K562 (cell line): ENCODE measurements at regions not wholly inside any gene's neighbourhood (a gene's known extent, or its start where the extent isn't known, plus 50 kb on each side); places are given as distances from the start of the nearest gene placed in this dataset.
A peak's percentile ranks its signal among the peaks of the same experiment; 100 is the strongest.

Experiments
- ATAC-seq: fragments of 200-7000 bp; cut with Tn5 transposase; 3 replicates; pipeline ENCODE4 v1.9.1; 2020; ENCODE audit warnings: moderate library complexity
- BruUV-seq: library from RNA; stranded (reverse); fragments of 400-500 nt; replicated peaks from 2 replicates; lab custom pipeline; 2021; lab: Mats Ljungman, UMichigan
- CTCF ChIA-PET: fragments of 300-600 bp; formaldehyde crosslinking; extraction: SDS; loops from one replicate; lab custom pipeline; 2021; ENCODE audit warnings: low intra/inter-chr PET ratio; lab: Yijun Ruan, JAX
- POLR2A ChIA-PET: fragments of 300-600, 350-650 bp; sonication (Branson Sonifier 250); formaldehyde crosslinking; extraction: SDS; loops from one replicate; lab custom pipeline; 2021; ENCODE audit warnings: antibody characterized with exemption, inconsistent platforms; lab: Yijun Ruan, JAX
- DNase-seq, 4 experiments: peaks; one replicate each; pipeline versions ENCODE4 v3.0.0 to v3.0.0-alpha.2; 2011 to 2018; ENCODE audit warnings: low spot score in 3 of 4, mixed read lengths in 3 of 4; ENCODE audit errors: extremely low read depth in 1 of 4
- FAIRE-seq: peaks from 2 replicates; lab custom pipeline; 2011; peaks lifted over from hg19 to GRCh38; lab: Jason Lieb, UNC
- H2AFZ ChIP-seq: 2 replicates; pipeline ENCODE4 v1.6.0; 2011; ENCODE audit warnings: low read depth, low read length, control low read depth, inconsistent platforms
- H3K27ac ChIP-seq: fragments of 200-600 bp; 3 replicates; pipeline ENCODE4 v1.8.0; 2011; ENCODE audit warnings: low read depth, mild to moderate bottlenecking, control low read depth, inconsistent platforms, low read length, moderate library complexity, mixed read lengths; ENCODE audit errors: extremely low read depth
- H3K27me3 ChIP-seq, 2 experiments: fragments of 300-600 bp in 1 of 2; 2 replicates in 1 of 2; 3 replicates in 1 of 2; pipeline versions ENCODE4 v1.6.0 to v1.8.0; 2011; ENCODE audit warnings: inconsistent platforms in 2 of 2, low read length in 2 of 2, mild to moderate bottlenecking in 1 of 2, mixed read lengths in 1 of 2, moderate library complexity in 1 of 2; ENCODE audit not compliant: control insufficient read depth in 2 of 2, insufficient read depth in 2 of 2
- H3K36me3 ChIP-seq: fragments of 300-600 bp; 3 replicates; pipeline ENCODE4 v1.8.0; 2011; ENCODE audit warnings: mild to moderate bottlenecking, low read length, inconsistent platforms; ENCODE audit not compliant: control insufficient read depth, insufficient read depth
- H3K4me1 ChIP-seq, 2 experiments: fragments of 200-600 bp in 1 of 2; replicated peaks in 1 of 2; 2 replicates in 1 of 2; 3 replicates in 1 of 2; pipeline versions ENCODE4 v1.5.1 to v1.8.0; 2011; ENCODE audit warnings: inconsistent platforms in 2 of 2, low read length in 2 of 2, mild to moderate bottlenecking in 1 of 2, mixed read lengths in 1 of 2, moderate library complexity in 1 of 2; ENCODE audit not compliant: control insufficient read depth in 2 of 2, insufficient read depth in 2 of 2
- H3K4me2 ChIP-seq: 2 replicates; pipeline ENCODE4 v1.6.1; 2011; ENCODE audit warnings: low read length, control low read depth, inconsistent platforms, mixed read lengths; ENCODE audit not compliant: insufficient read depth
- H3K4me3 ChIP-seq: fragments of 200-600 bp; sonication (generic), shearing (Covaris generic); 2 replicates; pipeline ENCODE4 v1.5.1; 2016; ENCODE audit warnings: control low read depth, inconsistent platforms
- H3K79me2 ChIP-seq: fragments of 200-600 bp; 3 replicates; pipeline ENCODE4 v1.8.0; 2011; ENCODE audit warnings: low read length, inconsistent platforms; ENCODE audit not compliant: control insufficient read depth, insufficient read depth
- H3K9ac ChIP-seq, 2 experiments: 2 replicates each; pipeline versions ENCODE4 v1.6.0 to v1.6.1; 2011; ENCODE audit warnings: low read depth in 2 of 2, low read length in 2 of 2, control low read depth in 1 of 2, inconsistent platforms in 1 of 2, mild to moderate bottlenecking in 1 of 2, mixed read lengths in 1 of 2; ENCODE audit not compliant: insufficient read depth in 1 of 2
- H3K9me1 ChIP-seq: one replicate; pipeline ENCODE4 v1.6.0; 2011; ENCODE audit warnings: inconsistent platforms, mild to moderate bottlenecking, low read length, moderate library complexity; ENCODE audit not compliant: control insufficient read depth, insufficient read depth
- H3K9me3 ChIP-seq: replicated peaks from 2 replicates; pipeline ENCODE4 v1.5.1; 2011; ENCODE audit warnings: low read depth, low read length, inconsistent platforms; ENCODE audit not compliant: control insufficient read depth, insufficient read depth
- H4K20me1 ChIP-seq: replicated peaks from 2 replicates; pipeline ENCODE4 v1.6.1; 2011; ENCODE audit warnings: low read length, inconsistent platforms, mixed read lengths; ENCODE audit not compliant: control insufficient read depth, insufficient read depth
- ESRRB ChIP-seq: fragments of 250-450 bp; sonication (Bioruptor Pico); IDR thresholded peaks from 2 replicates; pipeline ENCODE4 v1.5.0; 2020; ENCODE audit warnings: mild to moderate bottlenecking, moderate library complexity, borderline replicate concordance
- MAZ ChIP-seq, 2 experiments: fragments of 450-650 bp in 1 of 2; sonication (generic) in 1 of 2; formaldehyde crosslinking; IDR thresholded peaks in 1 of 2; conservative IDR thresholded peaks in 1 of 2; 2 replicates each; pipeline versions ENCODE4 v1.4.0 to v1.5.0; 2020; ENCODE audit warnings: mild to moderate bottlenecking in 1 of 2, missing genetic modification reagents in 1 of 2
- SRSF7 ChIP-seq: fragments of 200-400 bp; formaldehyde crosslinking; optimal IDR thresholded peaks from 2 replicates; pipeline ENCODE3; 2017; ENCODE audit warnings: mild to moderate bottlenecking, low read depth, low read length
- WGBS: fragments of 100-300 bp; shearing (Covaris generic); methylation state at CpG from one replicate; pipeline ENCODE4 v1.1.6; 2016; ENCODE audit warnings: low coverage, mixed read lengths; ENCODE audit not compliant: insufficient coverage; ENCODE audit errors: missing lambda C conversion rate; 5-methylcytosine and 5-hydroxymethylcytosine counted together
- in situ Hi-C: fragments of 300-500 bp; cut with MboI; formaldehyde crosslinking; loops from 4 replicates; pipeline ENCODE4 v1.15.0; 2018; ENCODE audit warnings: inconsistent platforms, mixed read lengths
- intact Hi-C: fragments of 100-400 bp; cut with micrococcal nuclease; formaldehyde crosslinking; loops from 2 replicates; pipeline ENCODE4 v1.14.2; 2022

- H3K79me2 ChIP-seq: no peaks in the 10 kb centered on the region
- H2AFZ ChIP-seq: peak overlapping the region; percentile 68
- no peaks in the 10 kb centered on the region for H3K9me3 ChIP-seq
- DNase-seq: no peak
- H3K27ac ChIP-seq: no peak overlapping the region
- WGBS: 15% methylated on average over 8 of the region's 9 CpGs
- H3K9me1 ChIP-seq: no peaks in the 10 kb centered on the region
- ChIA-PET CTCF (interaction anchor here (0.9 to 2.1 kb wide), 5 partner anchors 204 to 532 kb away, joined by 3 to 11 read pairs (median 5); no protein-coding TSS in a partner anchor), POLR2A (no interaction called here)
- peaks cover 4% of the 10 kb centered on the region for H4K20me1 ChIP-seq
- peak; percentile 2; the same call in 2 of the 3 replicates for ATAC-seq
- intact Hi-C loops (loop anchor here (5.0 kb wide), 1 partner anchor 196 kb away; no protein-coding TSS in a partner anchor), in situ Hi-C loops (loop anchor here (5.0 to 25.0 kb wide), 2 partner anchors 249 to 514 kb away; no protein-coding TSS in a partner anchor)
- no peak overlapping the region for H3K9ac ChIP-seq
- H3K36me3 ChIP-seq: no peaks in the 10 kb centered on the region
- FAIRE-seq: no peak
- no TSS peak for BruUV-seq
- TF ChIP-seq ESRRB (CRISPR knock-in tag): no peak
- TF ChIP-seq MAZ (CRISPR knock-in tag; conservative IDR thresholded peaks at IDR 0.05 in 1 of 2, IDR thresholded peaks at IDR 0.05 in 1 of 2): no peak
- TF ChIP-seq SRSF7: no peak
- peak overlapping the region; percentile 85 for H3K4me2 ChIP-seq
- H3K4me3 ChIP-seq: peak overlapping the region; percentile 48
- H3K27me3 ChIP-seq: peaks cover 2 to 53% of the 10 kb centered on the region in 2 experiments; a peak in 3 of 5 replicates
- H3K4me1 ChIP-seq: peaks cover 4 to 23% of the 10 kb centered on the region in 2 experiments; a peak in 4 of 5 replicates
Measured at GRCh38 chr2:126776255-126776654, 120.3 kb downstream of the GYPC start.
